Posterior cingulate gyrus (tissue), 11 donors: ENCODE measurements at regions not wholly inside any gene's neighbourhood (a gene's known extent, or its start where the extent isn't known, plus 50 kb on each side); places are given as distances from the start of the nearest gene placed in this dataset.

ENCODE experiments used
- DNase-seq, 10 donors: peaks; one replicate each; pipeline versions ENCODE4 v3.0.0 to v3.0.0-alpha.2; 2020 to 2021; ENCODE audit warnings: mixed read lengths in 3 of 10
- intact Hi-C: fragments of 100-400 bp; cut with DNase I; formaldehyde crosslinking; loops from one replicate; pipeline ENCODE4 v1.15.1; 2023

GRCh38 chr6:130314271-130314670, 51.5 kb upstream of the TMEM200A start:
- no peak for DNase-seq
- intact Hi-C loops, result no loop called here

GRCh38 chr6:130313206-130313605, 52.6 kb upstream of the TMEM200A start:
- DNase-seq, result no peak
- intact Hi-C loops, result no loop called here

- no peak for DNase-seq
- intact Hi-C loops, result no loop called here
Measured at GRCh38 chr6:130309028-130309427, 56.8 kb upstream of the TMEM200A start.

- intact Hi-C loops, result no loop called here
- DNase-seq, result no peak
Measured at GRCh38 chr6:130307752-130308361, 58.0 kb upstream of the TMEM200A start.

- DNase-seq, result no peak
- intact Hi-C loops, result no loop called here
Measured at GRCh38 chr6:130306377-130306776, 59.4 kb upstream of the TMEM200A start.

- intact Hi-C loops, result no loop called here
- DNase-seq, result no peak
Measured at GRCh38 chr6:130303431-130303830, 62.4 kb upstream of the TMEM200A start.

GRCh38 chr6:130298258-130298657, 67.6 kb upstream of the TMEM200A start:
- intact Hi-C loops, result no loop called here
- DNase-seq, result no peak

GRCh38 chr6:130296854-130297253, 69.0 kb upstream of the TMEM200A start:
- DNase-seq, result no peak
- intact Hi-C loops, result no loop called here

- intact Hi-C loops, result no loop called here
- peak in 1 of 10 donors; percentile 4 for DNase-seq
Measured at GRCh38 chr6:130293800-130294199, 71.0 kb upstream of the SAMD3 start.

- DNase-seq, result peak in 3 of 10 donors; percentile 17 to 85 (median 78)
- intact Hi-C loops, result no loop called here
Measured at GRCh38 chr6:130288065-130288464, 65.3 kb upstream of the SAMD3 start.

GRCh38 chr6:130282234-130282995, 59.7 kb upstream of the SAMD3 start:
- DNase-seq, result no peak
- intact Hi-C loops, result no loop called here

- DNase-seq, result no peak
Measured at GRCh38 chr6:130276507-130276906, 53.8 kb upstream of the SAMD3 start.

GRCh38 chr6:130274007-130274406, 51.3 kb upstream of the SAMD3 start:
- intact Hi-C loops, result no loop called here
- DNase-seq, result no peak

More at GRCh38 chr6:130276507-130276906, 53.8 kb upstream of the SAMD3 start:
- intact Hi-C loops, result no loop called here
